Mesenchymal stem cell (in vitro differentiated cells and primary cell): ENCODE measurements at regions not wholly inside any gene's neighbourhood (a gene's known extent, or its start where the extent isn't known, plus 50 kb on each side); places are given as distances from the start of the nearest gene placed in this dataset.
"Not testable (repeated sequence)": the region's sequence is repeated elsewhere in the genome, so short reads cannot be mapped to it uniquely, and the experiment has no call there.

Source experiments
- DNase-seq: peaks from one replicate; pipeline ENCODE4 v3.0.0-alpha.2; 2013
- H2AFZ ChIP-seq: one replicate; pipeline ENCODE4 v1.6.1; 2013; ENCODE audit warnings: low read depth, mild to moderate bottlenecking, control low read depth, inconsistent platforms, low read length, moderate library complexity
- H2AK5ac ChIP-seq: 2 replicates; pipeline ENCODE4 v1.6.1; 2013; ENCODE audit warnings: low read length, moderate library complexity, mild to moderate bottlenecking, inconsistent platforms; ENCODE audit not compliant: severe bottlenecking
- H2BK120ac ChIP-seq: one replicate; pipeline ENCODE4 v1.6.1; 2013; ENCODE audit warnings: low read depth, mild to moderate bottlenecking, inconsistent platforms, low read length, moderate library complexity
- H2BK12ac ChIP-seq, 2 experiments: one replicate each; pipeline ENCODE4 v1.6.1; 2013; ENCODE audit warnings: inconsistent platforms in 2 of 2, low read length in 2 of 2, mild to moderate bottlenecking in 2 of 2, moderate library complexity in 2 of 2, control low read depth in 1 of 2
- H2BK15ac ChIP-seq: one replicate; pipeline ENCODE4 v1.6.1; 2013; ENCODE audit warnings: mild to moderate bottlenecking, low read depth, inconsistent platforms; ENCODE audit not compliant: poor library complexity, severe bottlenecking
- H2BK5ac ChIP-seq: 2 replicates; pipeline ENCODE4 v1.6.1; 2013; ENCODE audit warnings: low read depth, mild to moderate bottlenecking, low read length, control low read depth, inconsistent platforms; ENCODE audit not compliant: poor library complexity, severe bottlenecking
- H3K14ac ChIP-seq, 2 experiments: one replicate each; pipeline ENCODE4 v1.6.1; 2013; ENCODE audit warnings: inconsistent platforms in 2 of 2, low read length in 2 of 2, control low read depth in 1 of 2, mild to moderate bottlenecking in 1 of 2, moderate library complexity in 1 of 2
- H3K18ac ChIP-seq, 2 experiments: one replicate each; pipeline ENCODE4 v1.6.1; 2013; ENCODE audit warnings: inconsistent platforms in 2 of 2, low read length in 2 of 2, control low read depth in 1 of 2, low read depth in 1 of 2, mild to moderate bottlenecking in 1 of 2
- H3K23ac ChIP-seq, 2 experiments: one replicate each; pipeline ENCODE4 v1.6.1; 2013; ENCODE audit warnings: inconsistent platforms in 2 of 2, low read length in 2 of 2, mild to moderate bottlenecking in 2 of 2, moderate library complexity in 2 of 2, control low read depth in 1 of 2
- H3K27ac ChIP-seq: 2 replicates; pipeline ENCODE4 v1.5.1; 2013; ENCODE audit warnings: mild to moderate bottlenecking, moderate library complexity, low read length, control low read depth, inconsistent platforms; ENCODE audit not compliant: poor library complexity, severe bottlenecking
- H3K27me3 ChIP-seq, 2 experiments: 2 replicates each; pipeline versions ENCODE4 v1.6.1 to v1.7.0; 2013; ENCODE audit warnings: low read length in 2 of 2, mild to moderate bottlenecking in 2 of 2, moderate library complexity in 2 of 2, control low read depth in 1 of 2, inconsistent platforms in 1 of 2; ENCODE audit not compliant: control insufficient read depth in 1 of 2, insufficient read depth in 1 of 2
- H3K36me3 ChIP-seq, 2 experiments: 2 replicates each; pipeline versions ENCODE4 v1.6.1 to v1.7.0; 2013; ENCODE audit warnings: low read length in 2 of 2, control low read depth in 1 of 2, inconsistent platforms in 1 of 2, low read depth in 1 of 2, mild to moderate bottlenecking in 1 of 2; ENCODE audit not compliant: insufficient read depth in 2 of 2, control insufficient read depth in 1 of 2
- H3K4ac ChIP-seq, 2 experiments: one replicate each; pipeline ENCODE4 v1.6.1; 2013; ENCODE audit warnings: inconsistent platforms in 2 of 2, low read length in 2 of 2, mild to moderate bottlenecking in 2 of 2, moderate library complexity in 2 of 2, control low read depth in 1 of 2, low read depth in 1 of 2
- H3K4me1 ChIP-seq: 2 replicates; pipeline ENCODE4 v1.6.1; 2013; ENCODE audit warnings: low read depth, low read length, control low read depth; ENCODE audit not compliant: control insufficient read depth, insufficient read depth
- H3K4me2 ChIP-seq: 2 replicates; pipeline ENCODE4 v1.6.1; 2013; ENCODE audit warnings: low read length, mild to moderate bottlenecking, inconsistent platforms; ENCODE audit not compliant: poor library complexity, severe bottlenecking
- H3K4me3 ChIP-seq, 2 experiments: 2 replicates each; pipeline versions ENCODE4 v1.5.1 to v1.7.0; 2013; ENCODE audit warnings: low read length in 2 of 2, mild to moderate bottlenecking in 2 of 2, control low read depth in 1 of 2, low read depth in 1 of 2; ENCODE audit not compliant: insufficient read depth in 1 of 2
- H3K79me1 ChIP-seq: replicated peaks from 2 replicates; pipeline ENCODE4 v1.6.1; 2013; ENCODE audit warnings: mild to moderate bottlenecking, control low read depth, low read length, inconsistent platforms; ENCODE audit not compliant: poor library complexity, severe bottlenecking
- H3K9ac ChIP-seq: 2 replicates; pipeline ENCODE4 v1.7.0; 2013; ENCODE audit warnings: mild to moderate bottlenecking, low read length, moderate library complexity
- H3K9me3 ChIP-seq: 2 replicates; pipeline ENCODE4 v1.7.0; 2013; ENCODE audit warnings: mild to moderate bottlenecking, low read length; ENCODE audit not compliant: control insufficient read depth
- H4K8ac ChIP-seq: one replicate; pipeline ENCODE4 v1.6.1; 2013; ENCODE audit warnings: inconsistent platforms, mild to moderate bottlenecking, low read length, moderate library complexity
- H4K91ac ChIP-seq: one replicate; pipeline ENCODE4 v1.6.1; 2013; ENCODE audit warnings: mild to moderate bottlenecking, low read length, inconsistent platforms
- WGBS: methylation state at CpG from one replicate; pipeline ENCODE4 v1.1.7; 2013; ENCODE audit warnings: mixed read lengths; 5-methylcytosine and 5-hydroxymethylcytosine counted together

- H3K9ac ChIP-seq, result no peak overlapping the region
- no peak overlapping the region for H4K91ac ChIP-seq
- no peak overlapping the region for H4K8ac ChIP-seq
- H2AFZ ChIP-seq, result no peak overlapping the region
- no peak overlapping the region for H3K4ac ChIP-seq
- no peak overlapping the region for H3K23ac ChIP-seq
- H2BK5ac ChIP-seq, result no peak overlapping the region
- H2BK120ac ChIP-seq, result no peak overlapping the region
- 76% methylated on average over 5 of the region's 5 CpGs for WGBS
- no peak for DNase-seq
- H3K4me1 ChIP-seq, result no peaks in the 10 kb centered on the region
- peaks cover 4 to 54% of the 10 kb centered on the region in 2 experiments for H3K27me3 ChIP-seq
- no peak overlapping the region for H3K4me2 ChIP-seq
- no peak overlapping the region for H2BK12ac ChIP-seq
- no peaks in the 10 kb centered on the region for H3K9me3 ChIP-seq
- no peaks in the 10 kb centered on the region for H3K36me3 ChIP-seq
- no peak overlapping the region for H3K4me3 ChIP-seq
- H3K18ac ChIP-seq, result no peak overlapping the region
- no peaks in the 10 kb centered on the region for H3K79me1 ChIP-seq
- no peak overlapping the region for H3K14ac ChIP-seq
- H2BK15ac ChIP-seq, result no peak overlapping the region
- no peak overlapping the region for H2AK5ac ChIP-seq
- H3K27ac ChIP-seq, result no peak overlapping the region
These were observed 271.0 kb upstream of the PODXL start for GRCh38 chr7:131827421-131827820.

- H3K4ac ChIP-seq, result no peak overlapping the region
These were observed 270.5 kb upstream of the PODXL start for GRCh38 chr7:131826960-131827359.

DNA sequence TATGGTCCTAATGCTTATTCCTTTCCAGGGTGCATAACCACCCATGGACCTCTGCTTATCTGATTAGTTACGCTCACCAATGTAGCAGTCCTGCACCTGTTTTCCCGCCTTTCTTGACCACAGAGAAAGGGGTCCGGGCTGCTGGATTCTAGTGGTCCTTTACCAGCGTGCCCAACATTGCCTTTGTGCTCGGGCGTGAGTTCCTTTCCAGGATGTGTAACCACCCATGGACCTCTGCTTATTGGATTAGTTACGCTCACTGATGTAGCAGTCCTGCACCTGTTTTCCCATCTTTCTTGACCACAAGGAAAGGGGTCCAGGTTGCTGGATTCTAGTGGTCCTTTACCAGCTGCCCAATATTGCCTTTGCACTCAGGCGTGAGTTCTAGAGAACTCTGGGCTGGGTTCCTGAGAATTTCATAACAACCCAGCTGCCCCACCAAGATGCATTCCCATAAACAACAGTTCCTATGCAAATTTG, 267.6 kb upstream of the PODXL start:
- H2BK120ac ChIP-seq, H4K91ac ChIP-seq, H3K9ac ChIP-seq, DNase-seq, H2AFZ ChIP-seq, H3K4me3 ChIP-seq, H3K4ac ChIP-seq, H3K14ac ChIP-seq, H4K8ac ChIP-seq, H2BK5ac ChIP-seq, H3K4me1 ChIP-seq, H3K18ac ChIP-seq, H3K79me1 ChIP-seq, H3K4me2 ChIP-seq, H3K9me3 ChIP-seq, H3K36me3 ChIP-seq, H3K23ac ChIP-seq, H2AK5ac ChIP-seq, H2BK12ac ChIP-seq, H2BK15ac ChIP-seq, H3K27ac ChIP-seq: not testable (repeated sequence)
- WGBS, result 87% methylated on average over 8 of the region's 8 CpGs
- peaks cover 0 to 39% of the 10 kb centered on the region in 2 experiments for H3K27me3 ChIP-seq

More at GRCh38 chr7:131826960-131827359, 270.5 kb upstream of the PODXL start:
- Histone ChIP-seq H2BK12ac (no peak overlapping the region), H3K79me1 (no peaks in the 10 kb centered on the region), H2BK15ac (no peak overlapping the region), H4K91ac (no peak overlapping the region), H2BK120ac (no peak overlapping the region), H3K14ac (no peak overlapping the region), H2AK5ac (no peak overlapping the region), H3K9me3 (no peaks in the 10 kb centered on the region), H3K4me1 (no peaks in the 10 kb centered on the region), H4K8ac (no peak overlapping the region), H3K23ac (no peak overlapping the region), H3K27me3 (peaks cover 4 to 49% of the 10 kb centered on the region in 2 experiments), H2BK5ac (no peak overlapping the region), H3K27ac (no peak overlapping the region), H3K36me3 (no peaks in the 10 kb centered on the region), H3K4me2 (no peak overlapping the region), H3K9ac (no peak overlapping the region), H2AFZ (no peak overlapping the region), H3K18ac (no peak overlapping the region), H3K4me3 (no peak overlapping the region)
- 76% methylated on average over 8 of the region's 8 CpGs for WGBS
- DNase-seq, result no peak

GRCh38 chr7:131819891-131820290, 263.5 kb upstream of the PODXL start:
- Histone ChIP-seq H3K4me3 (no peak overlapping the region), H4K8ac (no peak overlapping the region), H3K4me1 (no peaks in the 10 kb centered on the region), H3K36me3 (no peaks in the 10 kb centered on the region), H3K9me3 (no peaks in the 10 kb centered on the region), H3K27ac (no peak overlapping the region), H4K91ac (no peak overlapping the region), H3K27me3 (peaks cover 0 to 51% of the 10 kb centered on the region in 2 experiments), H2AK5ac (no peak overlapping the region), H2AFZ (no peak overlapping the region), H3K23ac (no peak overlapping the region), H2BK5ac (no peak overlapping the region), H2BK15ac (no peak overlapping the region), H3K18ac (no peak overlapping the region), H2BK120ac (no peak overlapping the region), H2BK12ac (no peak overlapping the region), H3K9ac (no peak overlapping the region), H3K79me1 (no peaks in the 10 kb centered on the region), H3K14ac (no peak overlapping the region), H3K4ac (no peak overlapping the region), H3K4me2 (no peak overlapping the region)
- 43% methylated on average over 3 of the region's 4 CpGs for WGBS
- no peak for DNase-seq
